ENCODE measurements at regions not wholly inside any gene's neighbourhood (a gene's known extent, or its start where the extent isn't known, plus 50 kb on each side); places are given as distances from the start of the nearest gene placed in this dataset.

DNA sequence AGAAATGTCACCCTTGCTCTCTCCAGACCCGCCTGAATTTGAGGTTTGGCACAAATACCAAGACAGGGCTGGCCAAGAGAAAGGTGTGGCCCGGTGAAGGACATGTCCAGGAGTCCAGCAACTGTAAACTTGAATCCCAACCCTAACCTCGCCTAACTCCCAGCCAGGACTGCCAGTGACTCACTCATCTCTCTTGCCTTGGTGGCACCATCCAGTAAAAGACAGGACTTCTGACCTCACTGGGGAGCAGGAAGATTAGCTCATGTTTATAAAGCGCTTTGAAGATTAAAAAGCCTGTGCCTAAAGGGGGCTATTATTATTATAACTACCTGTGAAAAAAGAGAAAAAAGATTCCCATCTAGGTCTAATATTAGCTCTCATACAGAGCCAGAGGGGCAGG lies 335.3 kb downstream of the SOX9 start:
- H3K4me3 Mint-ChIP-seq, result no peak overlapping the region
- no peak overlapping the region; the same call in 1 of the 2 replicates for H2AFZ ChIP-seq
- H3K4me3 ChIP-seq, result no peak overlapping the region
- peaks cover 10% of the 10 kb centered on the region; the same call in 2 of the 3 replicates for H3K4me1 Mint-ChIP-seq
- H3K27ac Mint-ChIP-seq, result no peak overlapping the region
- H3K27me3 ChIP-seq (ENCODE audit: insufficient read depth), result no peaks in the 10 kb centered on the region
- H3K9me2 ChIP-seq (ENCODE audit: insufficient read depth), result no peaks in the 10 kb centered on the region
- H3K36me3 Mint-ChIP-seq (ENCODE audit: low read depth), result no peaks in the 10 kb centered on the region
- no peaks in the 10 kb centered on the region for H3K4me1 ChIP-seq (ENCODE audit: insufficient read depth)
- no peaks in the 10 kb centered on the region for H3K79me2 ChIP-seq (replicated peaks; ENCODE audit: insufficient read depth)
- DNase-seq (ENCODE audit: low spot score) (no peak), ATAC-seq (no peak)
- TF ChIP-seq, protein P1, sequence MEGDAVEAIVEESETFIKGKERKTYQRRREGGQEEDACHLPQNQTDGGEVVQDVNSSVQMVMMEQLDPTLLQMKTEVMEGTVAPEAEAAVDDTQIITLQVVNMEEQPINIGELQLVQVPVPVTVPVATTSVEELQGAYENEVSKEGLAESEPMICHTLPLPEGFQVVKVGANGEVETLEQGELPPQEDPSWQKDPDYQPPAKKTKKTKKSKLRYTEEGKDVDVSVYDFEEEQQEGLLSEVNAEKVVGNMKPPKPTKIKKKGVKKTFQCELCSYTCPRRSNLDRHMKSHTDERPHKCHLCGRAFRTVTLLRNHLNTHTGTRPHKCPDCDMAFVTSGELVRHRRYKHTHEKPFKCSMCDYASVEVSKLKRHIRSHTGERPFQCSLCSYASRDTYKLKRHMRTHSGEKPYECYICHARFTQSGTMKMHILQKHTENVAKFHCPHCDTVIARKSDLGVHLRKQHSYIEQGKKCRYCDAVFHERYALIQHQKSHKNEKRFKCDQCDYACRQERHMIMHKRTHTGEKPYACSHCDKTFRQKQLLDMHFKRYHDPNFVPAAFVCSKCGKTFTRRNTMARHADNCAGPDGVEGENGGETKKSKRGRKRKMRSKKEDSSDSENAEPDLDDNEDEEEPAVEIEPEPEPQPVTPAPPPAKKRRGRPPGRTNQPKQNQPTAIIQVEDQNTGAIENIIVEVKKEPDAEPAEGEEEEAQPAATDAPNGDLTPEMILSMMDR (conservative IDR thresholded peaks at IDR 0.05; ENCODE audit: low read depth in 2 of 2), result no peak
- no peaks in the 10 kb centered on the region for H3F3A ChIP-seq (replicated peaks; ENCODE audit: low read depth)
- H3K27ac ChIP-seq (ENCODE audit: low read depth), result no peak overlapping the region
- no peaks in the 10 kb centered on the region for H4K20me1 ChIP-seq (replicated peaks; ENCODE audit: insufficient read depth)
- H3K36me3 ChIP-seq (ENCODE audit: insufficient read depth), result no peaks in the 10 kb centered on the region
- H3K27me3 Mint-ChIP-seq (ENCODE audit: insufficient read depth, low read depth, poor library complexity), result no peaks in the 10 kb centered on the region
- H3K9me3 Mint-ChIP-seq, result peaks cover 3% of the 10 kb centered on the region; the same call in 1 of the 3 replicates
- no peak overlapping the region for H3K4me2 ChIP-seq

- DNase-seq (ENCODE audit: low spot score) (no peak), ATAC-seq (no peak)
- peaks cover 7% of the 10 kb centered on the region; the same call in 1 of the 3 replicates for H3K36me3 Mint-ChIP-seq (ENCODE audit: low read depth)
- H3K4me1 Mint-ChIP-seq, result peaks cover 10% of the 10 kb centered on the region; the same call in 2 of the 3 replicates
- H3K27ac ChIP-seq (ENCODE audit: low read depth), result no peak overlapping the region
- peaks cover 15% of the 10 kb centered on the region; the same call in 2 of the 3 replicates for H3K9me3 Mint-ChIP-seq
- no peaks in the 10 kb centered on the region for H3K36me3 ChIP-seq (ENCODE audit: insufficient read depth)
- no peaks in the 10 kb centered on the region for H3K79me2 ChIP-seq (replicated peaks; ENCODE audit: insufficient read depth)
- no peak overlapping the region; the same call in 1 of the 2 replicates for H3K27ac Mint-ChIP-seq
- H3K4me2 ChIP-seq, result no peak overlapping the region
- no peak overlapping the region for H2AFZ ChIP-seq
- H3F3A ChIP-seq (replicated peaks; ENCODE audit: low read depth), result no peaks in the 10 kb centered on the region
- no peaks in the 10 kb centered on the region for H3K4me1 ChIP-seq (ENCODE audit: insufficient read depth)
- no peak overlapping the region for H3K4me3 Mint-ChIP-seq
- no peaks in the 10 kb centered on the region for H3K9me2 ChIP-seq (ENCODE audit: insufficient read depth)
- H4K20me1 ChIP-seq (replicated peaks; ENCODE audit: insufficient read depth), result no peaks in the 10 kb centered on the region
- H3K4me3 ChIP-seq, result no peak overlapping the region
- H3K27me3 Mint-ChIP-seq (ENCODE audit: insufficient read depth, low read depth, poor library complexity), result peaks cover 3% of the 10 kb centered on the region
- no peaks in the 10 kb centered on the region for H3K27me3 ChIP-seq (ENCODE audit: insufficient read depth)
- TF ChIP-seq STAT1 (IDR thresholded peaks at IDR 0.05; ENCODE audit: unreplicated experiment), result no peak
- TF ChIP-seq NANOG (IDR thresholded peaks at IDR 0.05; ENCODE audit: borderline replicate concordance), result no peak
- TF ChIP-seq CREB1 (CRISPR knock-in tag; IDR thresholded peaks at IDR 0.05; ENCODE audit: low read depth), result no peak
- no peak for TF ChIP-seq ZNF331 (CRISPR knock-in tag; IDR thresholded peaks at IDR 0.05; ENCODE audit: low read depth)
- TF ChIP-seq, protein P1 (conservative IDR thresholded peaks at IDR 0.05; ENCODE audit: low read depth in 2 of 2), result no peak
- no peak for TF ChIP-seq JUNB (IDR thresholded peaks at IDR 0.05; ENCODE audit: unreplicated experiment)
- TF ChIP-seq, protein P2, sequence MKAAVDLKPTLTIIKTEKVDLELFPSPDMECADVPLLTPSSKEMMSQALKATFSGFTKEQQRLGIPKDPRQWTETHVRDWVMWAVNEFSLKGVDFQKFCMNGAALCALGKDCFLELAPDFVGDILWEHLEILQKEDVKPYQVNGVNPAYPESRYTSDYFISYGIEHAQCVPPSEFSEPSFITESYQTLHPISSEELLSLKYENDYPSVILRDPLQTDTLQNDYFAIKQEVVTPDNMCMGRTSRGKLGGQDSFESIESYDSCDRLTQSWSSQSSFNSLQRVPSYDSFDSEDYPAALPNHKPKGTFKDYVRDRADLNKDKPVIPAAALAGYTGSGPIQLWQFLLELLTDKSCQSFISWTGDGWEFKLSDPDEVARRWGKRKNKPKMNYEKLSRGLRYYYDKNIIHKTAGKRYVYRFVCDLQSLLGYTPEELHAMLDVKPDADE (IDR thresholded peaks at IDR 0.05), result no peak
- no peak for TF ChIP-seq ZNF114 (CRISPR knock-in tag; IDR thresholded peaks at IDR 0.05)
- no peak for TF ChIP-seq POLR2AphosphoS5 (IDR thresholded peaks at IDR 0.05; ENCODE audit: low read depth)
- TF ChIP-seq REST (IDR thresholded peaks at IDR 0.05; ENCODE audit: unreplicated experiment), result no peak
Measured at GRCh38 chr17:72457712-72458111, 336.9 kb downstream of the SOX9 start.

All from GM23338 (cell line).